ENCODE measurements at regions not wholly inside any gene's neighbourhood (a gene's known extent, or its start where the extent isn't known, plus 50 kb on each side); places are given as distances from the start of the nearest gene placed in this dataset.

- Histone ChIP-seq H3K4me2 (ENCODE audit: low read depth, low read length) (peak overlapping the region; percentile 97), H3K36me3 (replicated peaks in 1 of 2; ENCODE audit: control insufficient read depth in 1 of 2, insufficient read depth in 2 of 2, low read length in 2 of 2) (no peaks in the 10 kb centered on the region), H3K4me1 (ENCODE audit: insufficient read depth, low read length) (peaks cover 23% of the 10 kb centered on the region), H3K27ac (ENCODE audit: extremely low read length, insufficient read depth, low read length) (no peak overlapping the region), H3K4me3 (replicated peaks in 1 of 3; ENCODE audit: insufficient read depth in 1 of 3, low read depth in 2 of 3, low read length in 3 of 3) (peak overlapping the region; percentile 51 to 75 (median 52)), H3K27me3 (ENCODE audit: control insufficient read depth in 1 of 2, insufficient read depth in 2 of 2, low read length in 2 of 2) (peaks cover 6 to 13% of the 10 kb centered on the region in 2 experiments; a peak in 3 of 5 replicates), H4K20me1 (ENCODE audit: insufficient read depth, low read length) (no peaks in the 10 kb centered on the region), H3K79me2 (ENCODE audit: insufficient read depth, low read length) (no peaks in the 10 kb centered on the region), H2AFZ (ENCODE audit: low read length) (no peak overlapping the region), H3K9me3 (ENCODE audit: low read length) (no peaks in the 10 kb centered on the region), H3K9ac (ENCODE audit: insufficient read depth, low read depth, low read length) (peak overlapping the region; percentile 58)
- in situ Hi-C loops (cut with HindIII; ENCODE audit: extremely low pct_ligation_motif_present, low pct_unique_long_range_greater_than_20kb) (loop anchor here (5.0 kb wide), 3 partner anchors 41 to 436 kb away; no protein-coding TSS in a partner anchor), intact Hi-C loops (cut with micrococcal nuclease; ENCODE audit: unreplicated experiment) (loop anchor here (2.0 to 5.0 kb wide), 4 partner anchors 47 to 426 kb away; partner anchors contain the start of gene LINGO1)
- WGBS (ENCODE audit: low lambda C conversion rate) = 3% methylated on average over 6 of the region's 32 CpGs
- DNase-seq (ENCODE audit: low spot score) (peak; percentile 73), ATAC-seq (peak; percentile 91), FAIRE-seq (peak; percentile 36)
- POLR2A ChIA-PET = interaction anchor here (0.7 to 2.1 kb wide), 6 partner anchors 11 to 513 kb away, joined by 3 to 11 read pairs (median 4); no protein-coding TSS in a partner anchor
- CTCF ChIA-PET (ENCODE audit: low intra/inter-chr PET ratio, low total read pairs) = interaction anchor here (0.7 to 2.4 kb wide), 6 partner anchors 29 to 519 kb away, joined by 3 to 15 read pairs (median 8); no protein-coding TSS in a partner anchor
- no TSS peak for BruUV-seq (replicated peaks)
- no peak for TF ChIP-seq NR2F6 (IDR thresholded peaks at IDR 0.05)
- 0 out of 2 replicates have a peak, but pooled peaks have one; percentile 23 for TF ChIP-seq NR2F6 (CRISPR knock-in tag; IDR thresholded peaks at IDR 0.05)
- peak; percentile 87; the same call in 1 of the 2 replicates for TF ChIP-seq NRL (CRISPR knock-in tag; IDR thresholded peaks at IDR 0.05; ENCODE audit: borderline replicate concordance)
- TF ChIP-seq GATAD2A (CRISPR knock-in tag; IDR thresholded peaks at IDR 0.05) = peak; percentile 62; the same call in 1 of the 2 replicates
- TF ChIP-seq, protein P1, sequence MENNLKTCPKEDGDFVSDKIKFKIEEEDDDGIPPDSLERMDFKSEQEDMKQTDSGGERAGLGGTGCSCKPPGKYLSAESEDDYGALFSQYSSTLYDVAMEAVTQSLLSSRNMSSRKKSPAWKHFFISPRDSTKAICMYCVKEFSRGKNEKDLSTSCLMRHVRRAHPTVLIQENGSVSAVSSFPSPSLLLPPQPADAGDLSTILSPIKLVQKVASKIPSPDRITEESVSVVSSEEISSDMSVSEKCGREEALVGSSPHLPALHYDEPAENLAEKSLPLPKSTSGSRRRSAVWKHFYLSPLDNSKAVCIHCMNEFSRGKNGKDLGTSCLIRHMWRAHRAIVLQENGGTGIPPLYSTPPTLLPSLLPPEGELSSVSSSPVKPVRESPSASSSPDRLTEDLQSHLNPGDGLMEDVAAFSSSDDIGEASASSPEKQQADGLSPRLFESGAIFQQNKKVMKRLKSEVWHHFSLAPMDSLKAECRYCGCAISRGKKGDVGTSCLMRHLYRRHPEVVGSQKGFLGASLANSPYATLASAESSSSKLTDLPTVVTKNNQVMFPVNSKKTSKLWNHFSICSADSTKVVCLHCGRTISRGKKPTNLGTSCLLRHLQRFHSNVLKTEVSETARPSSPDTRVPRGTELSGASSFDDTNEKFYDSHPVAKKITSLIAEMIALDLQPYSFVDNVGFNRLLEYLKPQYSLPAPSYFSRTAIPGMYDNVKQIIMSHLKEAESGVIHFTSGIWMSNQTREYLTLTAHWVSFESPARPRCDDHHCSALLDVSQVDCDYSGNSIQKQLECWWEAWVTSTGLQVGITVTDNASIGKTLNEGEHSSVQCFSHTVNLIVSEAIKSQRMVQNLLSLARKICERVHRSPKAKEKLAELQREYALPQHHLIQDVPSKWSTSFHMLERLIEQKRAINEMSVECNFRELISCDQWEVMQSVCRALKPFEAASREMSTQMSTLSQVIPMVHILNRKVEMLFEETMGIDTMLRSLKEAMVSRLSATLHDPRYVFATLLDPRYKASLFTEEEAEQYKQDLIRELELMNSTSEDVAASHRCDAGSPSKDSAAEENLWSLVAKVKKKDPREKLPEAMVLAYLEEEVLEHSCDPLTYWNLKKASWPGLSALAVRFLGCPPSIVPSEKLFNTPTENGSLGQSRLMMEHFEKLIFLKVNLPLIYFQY (CRISPR knock-in tag; IDR thresholded peaks at IDR 0.05; ENCODE audit: borderline replicate concordance) = 0 out of 2 replicates have a peak, but pooled peaks have one; percentile 32
- peak; percentile 66 for TF ChIP-seq ELF3 (CRISPR knock-in tag; IDR thresholded peaks at IDR 0.05)
- no peak for TF ChIP-seq MED8 (CRISPR knock-in tag; IDR thresholded peaks at IDR 0.05; ENCODE audit: insufficient replicate concordance)
- no peak for TF ChIP-seq ZBTB21 (CRISPR knock-in tag; IDR thresholded peaks at IDR 0.05)
- TF ChIP-seq ZNF574 (CRISPR knock-in tag; IDR thresholded peaks at IDR 0.05) = peak; percentile 98
- no peak for TF ChIP-seq CHD2 (IDR thresholded peaks at IDR 0.05; ENCODE audit: low read depth, low read length)
- TF ChIP-seq RNF2 (conservative IDR thresholded peaks at IDR 0.05; ENCODE audit: low read depth) = no peak
- 0 out of 2 replicates have a peak, but pooled peaks have one; percentile 71 for TF ChIP-seq ZSCAN21 (CRISPR knock-in tag; IDR thresholded peaks at IDR 0.05; ENCODE audit: borderline replicate concordance)
- TF ChIP-seq RFXAP (CRISPR knock-in tag; IDR thresholded peaks at IDR 0.05; ENCODE audit: borderline replicate concordance) = 0 out of 2 replicates have a peak, but pooled peaks have one; percentile 48
- peak; percentile 70; the same call in 1 of the 2 replicates for TF ChIP-seq ZNF766 (CRISPR knock-in tag; IDR thresholded peaks at IDR 0.05; ENCODE audit: borderline replicate concordance)
- TF ChIP-seq NR3C1 (CRISPR knock-in tag; IDR thresholded peaks at IDR 0.05) = no peak
- TF ChIP-seq MED13 (CRISPR knock-in tag; IDR thresholded peaks at IDR 0.05) = 0 out of 2 replicates have a peak, but pooled peaks have one; percentile 33
- peak; percentile 25; the same call in 1 of the 2 replicates for TF ChIP-seq MIER3 (CRISPR knock-in tag; IDR thresholded peaks at IDR 0.05; ENCODE audit: borderline replicate concordance)
- TF ChIP-seq ZNF432 (CRISPR knock-in tag; IDR thresholded peaks at IDR 0.05; ENCODE audit: borderline replicate concordance) = no peak
- TF ChIP-seq POLR2G (IDR thresholded peaks at IDR 0.05; ENCODE audit: low read depth, low read length) = peak; percentile 46; the same call in 1 of the 2 replicates
Measured at GRCh38 chr15:77543159-77543882, 89.4 kb downstream of the LINGO1 start.

Measured in HepG2 (cell line).